Lung microvascular endothelial cell (primary cell): ENCODE measurements at regions not wholly inside any gene's neighbourhood (a gene's known extent, or its start where the extent isn't known, plus 50 kb on each side); places are given as distances from the start of the nearest gene placed in this dataset.

Source experiments
- DNase-seq, 2 donors: peaks; one replicate each; pipeline versions ENCODE4 v3.0.0 to v3.0.0-alpha.2; 2010; ENCODE audit warnings: low read depth in 2 of 2

DNA sequence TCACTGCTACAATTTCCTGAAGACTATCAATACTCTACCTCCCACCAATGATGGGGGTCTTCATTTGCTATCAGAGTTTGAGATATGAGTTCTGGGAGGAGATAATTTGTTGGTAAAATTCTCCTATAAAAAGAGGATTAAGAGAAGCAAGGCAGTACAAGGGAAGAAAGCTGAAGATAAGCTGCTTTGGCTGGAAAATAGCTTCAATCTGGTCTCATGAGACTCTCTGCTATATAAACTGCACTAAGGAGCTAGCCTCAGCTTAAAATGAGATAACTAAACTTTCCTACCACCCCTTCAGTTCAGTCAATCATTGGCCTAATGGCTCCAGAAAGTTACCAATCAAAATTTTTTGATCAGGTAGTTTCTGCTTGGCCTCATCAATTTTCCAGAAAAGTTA is 2105.0 kb downstream of the ARAP2 start:
- no peak for DNase-seq

DNA sequence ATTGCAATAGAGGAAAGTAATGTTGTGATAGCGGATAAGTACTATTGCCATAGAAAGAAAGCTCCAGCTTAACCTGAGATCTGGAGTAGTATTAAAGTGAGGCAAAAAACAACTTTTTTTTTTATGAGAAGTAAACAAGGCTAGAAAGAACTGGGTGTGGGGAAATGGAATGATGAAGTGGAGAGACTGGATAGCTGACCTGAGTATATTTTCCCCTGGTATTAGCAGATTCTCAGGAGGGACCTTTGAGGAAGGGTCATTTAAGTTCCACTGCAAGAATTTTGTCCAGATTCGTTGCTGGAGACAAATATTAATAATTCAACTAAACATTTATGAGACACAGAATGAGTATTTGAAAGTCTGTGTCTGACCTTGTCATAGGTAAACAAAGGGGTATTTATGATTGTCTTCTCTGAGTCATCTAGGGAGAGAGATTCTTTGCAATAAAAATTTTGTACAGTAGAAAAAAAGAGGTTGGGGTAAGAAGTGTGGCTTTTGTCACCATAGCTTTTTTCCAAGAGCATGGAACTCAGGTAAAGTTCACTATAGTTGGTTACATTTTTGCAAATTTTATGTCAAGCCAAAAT is 2095.9 kb downstream of the ARAP2 start:
- DNase-seq: no peak

DNA sequence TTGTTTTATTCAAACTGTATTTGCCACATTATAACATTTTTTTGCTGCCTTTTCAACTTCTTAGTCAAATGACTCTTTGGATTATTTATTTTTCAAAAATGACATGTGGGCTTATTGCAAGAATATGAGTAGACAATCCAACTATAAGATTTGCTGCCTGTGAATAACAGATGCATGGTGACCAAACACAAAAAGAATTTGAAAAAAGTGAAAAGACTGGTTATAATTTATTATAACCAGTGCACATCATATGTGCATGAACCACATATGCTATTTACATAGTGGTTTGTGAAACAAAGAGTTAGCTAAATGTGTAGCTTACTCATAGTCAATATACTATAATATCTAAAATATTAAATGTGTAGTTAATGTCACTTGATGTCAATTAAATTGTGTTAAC is 2086.8 kb downstream of the ARAP2 start:
- DNase-seq: no peak

DNA sequence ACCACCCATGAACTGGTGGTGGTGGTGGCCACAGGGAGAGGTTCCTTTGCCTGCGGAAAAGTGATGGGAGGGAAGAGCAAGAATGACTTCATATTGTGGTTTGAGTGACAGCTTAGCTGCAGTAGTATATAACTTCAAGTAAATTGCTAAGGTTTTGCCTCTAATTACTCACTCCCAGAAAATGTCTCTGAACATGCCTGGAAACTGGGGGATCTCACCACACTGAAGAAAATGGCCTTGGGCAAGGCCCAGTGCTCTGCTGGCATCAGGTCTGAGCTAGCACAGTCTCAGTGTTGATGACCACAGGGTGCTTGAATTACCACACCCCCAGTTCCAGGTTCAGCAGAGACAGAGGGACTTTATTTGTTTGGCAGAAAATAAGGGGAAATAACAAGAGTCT is 2085.4 kb downstream of the ARAP2 start:
- no peak for DNase-seq

DNA sequence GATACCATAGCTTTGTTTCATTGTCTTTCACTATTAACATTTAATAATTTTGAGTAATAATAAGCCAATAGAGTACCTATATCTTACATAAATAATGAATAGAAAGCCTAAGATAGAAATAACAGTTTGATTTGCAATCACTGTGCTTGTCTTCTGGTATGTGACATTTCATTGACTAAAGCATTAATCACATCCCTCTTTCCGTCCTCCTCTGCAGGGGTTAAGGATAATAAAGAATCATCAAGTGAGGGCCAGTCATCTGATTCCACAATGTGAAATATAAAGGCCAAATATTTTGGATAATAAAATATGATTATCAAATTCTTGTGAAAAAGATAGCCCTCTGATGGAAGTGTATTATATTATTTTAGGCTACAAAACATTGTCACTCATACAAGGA is 2073.4 kb downstream of the ARAP2 start:
- no peak for DNase-seq

DNA sequence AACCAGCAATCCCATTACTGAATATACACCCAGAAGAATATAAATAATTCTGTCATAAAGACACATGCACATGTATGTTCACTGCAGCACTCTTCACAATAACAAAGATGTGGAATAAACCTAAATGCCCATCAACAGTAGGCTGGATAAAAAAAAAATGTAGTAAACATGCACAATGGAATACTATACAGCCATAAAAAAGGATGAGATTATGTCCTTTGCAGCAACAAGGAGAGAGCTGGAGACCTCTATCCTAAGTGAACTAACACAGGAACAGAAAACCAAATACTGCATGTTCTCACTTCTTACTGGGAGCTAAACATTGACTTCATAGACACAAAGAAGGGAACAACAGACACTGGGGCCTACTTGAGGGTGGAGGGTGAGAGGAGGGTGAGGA is 2067.7 kb downstream of the ARAP2 start:
- no peak for DNase-seq

DNA sequence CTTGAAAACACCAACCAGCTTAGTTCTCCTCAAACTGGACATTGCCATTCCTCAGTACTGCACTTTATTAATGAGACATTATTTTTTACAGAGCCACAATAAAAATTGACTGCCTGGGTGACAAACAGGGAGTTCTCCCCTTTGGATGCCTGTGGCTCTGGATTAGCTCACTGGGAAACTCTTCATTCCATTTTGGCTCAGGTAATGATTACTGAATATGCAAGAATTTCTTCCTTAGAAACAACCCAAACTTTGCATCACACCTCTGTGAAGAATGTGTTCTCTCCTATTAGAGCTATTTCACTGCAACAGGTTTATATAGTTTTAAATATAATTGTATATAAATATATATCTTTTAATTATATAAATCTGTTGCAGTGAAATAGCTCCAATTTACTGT is 2065.8 kb downstream of the ARAP2 start:
- no peak for DNase-seq

DNA sequence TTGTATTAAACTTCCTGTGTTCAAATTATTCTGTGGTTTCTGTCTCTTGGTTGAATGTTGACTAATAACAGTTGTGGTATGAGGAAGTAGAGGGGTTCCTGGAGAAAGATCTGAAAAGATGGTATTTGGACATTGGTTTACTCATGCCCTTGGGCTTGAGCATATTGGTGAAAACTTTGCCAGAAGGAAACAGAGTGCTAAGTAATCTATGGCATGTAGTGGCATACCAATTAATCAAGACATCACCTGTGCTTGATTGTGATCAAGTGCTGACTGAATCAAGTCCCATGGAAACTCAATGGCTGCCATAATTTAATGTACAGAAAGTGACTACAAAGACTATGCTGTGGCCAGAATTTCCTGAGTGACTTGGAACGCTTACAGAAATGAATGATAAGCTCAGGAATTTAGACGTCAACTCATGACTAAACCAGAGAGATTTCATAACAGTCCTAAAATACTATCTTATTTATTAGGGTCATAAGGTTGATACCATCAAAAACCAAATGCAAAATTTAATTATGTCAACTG is 2062.9 kb downstream of the ARAP2 start:
- no peak for DNase-seq

DNA sequence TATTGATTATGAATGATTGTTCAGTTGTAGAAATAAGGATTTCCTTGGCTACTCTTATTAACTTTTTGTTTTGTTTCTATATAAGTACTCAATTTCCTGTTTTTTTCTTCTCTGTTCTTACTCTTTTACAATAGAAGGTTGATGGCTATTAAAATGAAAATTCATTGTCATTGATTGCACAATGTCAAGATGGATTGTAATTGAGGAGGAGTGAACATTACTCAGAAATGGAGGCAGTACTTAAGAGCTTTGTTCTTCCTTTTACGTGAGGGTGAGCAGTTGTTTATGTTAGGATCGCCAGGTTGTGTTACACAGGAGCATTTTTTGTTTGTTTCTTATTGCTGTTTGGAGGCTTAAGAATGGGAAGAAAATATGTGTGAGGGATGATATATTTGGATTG is 2062.4 kb downstream of the ARAP2 start:
- DNase-seq: no peak

DNA sequence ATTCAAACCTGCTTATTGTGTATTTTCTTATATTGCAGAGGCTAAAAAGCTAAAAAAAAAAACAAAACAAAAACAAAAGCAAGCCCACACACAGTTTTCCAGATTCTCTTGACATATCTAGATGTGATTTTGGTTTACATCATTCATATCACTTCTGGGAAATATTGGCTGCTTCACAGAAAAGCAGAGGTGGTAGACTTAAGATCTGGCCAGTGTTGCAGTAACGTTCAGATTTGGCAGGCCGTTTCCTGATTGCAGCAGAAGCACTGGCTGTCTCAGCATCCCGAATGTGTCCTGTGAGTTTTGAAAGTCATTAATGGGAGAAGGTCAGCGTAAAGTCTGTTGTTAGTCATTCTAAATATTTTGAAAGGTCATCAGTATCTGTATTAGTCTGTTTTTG is 2062.0 kb downstream of the ARAP2 start:
- DNase-seq: no peak

DNA sequence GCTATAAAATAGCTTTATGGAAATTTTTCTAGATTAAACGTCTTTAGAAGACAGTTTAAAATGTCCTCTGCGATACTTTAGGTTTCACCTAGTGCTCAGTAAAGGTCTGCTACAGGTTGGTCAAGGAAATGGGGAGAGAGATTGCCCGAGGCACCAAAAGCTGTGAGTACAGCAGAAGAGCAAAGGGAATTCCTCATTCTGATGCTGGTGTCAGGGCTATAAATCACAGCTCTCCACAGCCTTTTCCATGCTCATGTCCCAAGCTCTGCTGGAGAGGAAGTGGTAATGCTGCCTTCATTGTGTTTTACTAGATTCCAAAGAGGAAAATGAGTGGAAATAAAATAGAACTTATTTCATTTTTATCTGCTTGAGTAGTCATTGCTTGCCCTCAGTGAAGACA is 2060.4 kb downstream of the ARAP2 start:
- no peak for DNase-seq

DNA sequence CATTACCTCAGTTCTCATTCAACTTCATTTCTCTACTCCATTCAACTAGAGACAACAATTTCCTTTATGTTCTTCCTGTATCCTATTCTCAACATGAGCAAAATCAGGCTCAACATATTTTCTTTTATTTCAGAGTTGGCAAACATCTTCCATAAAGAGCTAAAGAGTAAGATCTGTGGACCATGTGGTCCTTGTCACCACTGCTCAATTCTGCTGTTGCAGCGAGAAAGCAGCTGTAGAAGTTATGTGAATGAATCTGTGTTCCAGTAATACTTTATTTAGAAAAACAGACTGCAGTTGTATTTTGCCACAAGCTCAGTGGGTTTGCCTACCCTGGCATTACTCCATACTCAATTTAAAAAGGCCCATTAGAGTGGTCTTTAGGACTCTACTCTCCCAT is 2057.3 kb downstream of the ARAP2 start:
- DNase-seq: no peak

DNA sequence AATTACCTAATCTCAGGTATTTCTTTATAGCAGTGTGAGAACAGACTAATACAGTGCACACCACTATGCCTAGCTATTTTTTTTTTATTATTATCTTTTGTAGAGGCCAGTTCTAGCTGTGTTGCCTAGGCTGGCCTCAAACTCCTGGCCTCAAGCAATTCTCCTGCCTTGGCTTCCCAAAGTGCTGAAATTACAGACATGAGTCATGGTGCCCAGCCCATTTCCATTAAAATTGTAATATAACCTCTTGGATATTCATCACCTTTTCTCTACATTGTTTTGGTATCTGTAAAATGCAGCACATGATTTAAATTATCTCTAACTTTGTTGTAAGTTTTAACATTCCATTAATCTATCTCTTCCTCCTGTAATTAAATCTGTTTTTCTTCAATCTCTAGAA is 2052.9 kb downstream of the ARAP2 start:
- no peak for DNase-seq

DNA sequence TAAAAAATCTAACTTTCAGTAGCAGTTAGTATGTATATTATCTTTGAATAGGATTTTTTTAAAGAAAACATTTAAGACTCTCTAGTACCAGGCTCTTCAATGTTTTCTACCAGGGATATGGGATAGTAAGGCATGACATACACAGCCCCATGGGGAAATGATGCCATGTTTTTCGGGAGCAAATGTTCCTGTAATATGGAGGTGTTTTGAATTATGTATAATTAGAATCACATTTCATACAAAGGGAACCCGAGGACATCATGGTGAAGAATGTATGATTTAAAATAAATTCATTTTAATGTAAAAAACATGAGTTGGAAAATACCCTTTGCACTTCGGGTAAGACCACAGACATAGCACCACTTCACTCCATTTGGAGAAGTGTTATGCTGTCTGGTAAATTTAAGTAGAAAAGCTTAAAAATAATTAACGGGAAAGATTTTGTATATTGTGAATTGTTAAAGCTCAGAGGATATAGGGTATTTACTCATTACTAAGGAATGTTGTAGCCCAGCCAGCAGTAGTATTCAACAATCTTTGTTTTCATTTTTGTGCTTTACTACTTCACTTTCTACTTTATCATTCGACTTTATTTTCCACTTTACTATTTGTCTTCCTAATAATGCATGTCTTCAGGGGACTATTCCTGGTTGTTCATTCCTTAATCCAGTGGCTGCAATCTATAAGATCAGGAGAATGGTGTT is 2050.7 kb downstream of the ARAP2 start:
- no peak for DNase-seq

DNA sequence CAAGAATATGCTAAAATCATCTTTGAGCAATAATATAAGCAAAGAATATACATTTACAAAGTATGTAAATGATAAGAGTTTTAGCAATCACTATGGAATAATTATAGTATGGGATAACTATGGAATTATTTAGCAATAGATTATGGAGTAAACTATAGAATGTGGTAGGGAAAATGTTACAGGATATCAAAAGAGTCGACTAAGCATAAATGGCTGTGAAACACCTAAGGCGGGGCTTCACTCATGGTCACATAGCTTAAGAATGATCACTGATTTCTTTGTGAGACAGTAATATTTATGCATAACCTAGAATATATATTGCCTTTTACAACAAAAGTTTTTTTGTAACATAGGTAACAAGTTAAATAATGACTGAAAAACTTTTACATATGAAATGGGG is 2049.7 kb downstream of the ARAP2 start:
- no peak for DNase-seq

DNA sequence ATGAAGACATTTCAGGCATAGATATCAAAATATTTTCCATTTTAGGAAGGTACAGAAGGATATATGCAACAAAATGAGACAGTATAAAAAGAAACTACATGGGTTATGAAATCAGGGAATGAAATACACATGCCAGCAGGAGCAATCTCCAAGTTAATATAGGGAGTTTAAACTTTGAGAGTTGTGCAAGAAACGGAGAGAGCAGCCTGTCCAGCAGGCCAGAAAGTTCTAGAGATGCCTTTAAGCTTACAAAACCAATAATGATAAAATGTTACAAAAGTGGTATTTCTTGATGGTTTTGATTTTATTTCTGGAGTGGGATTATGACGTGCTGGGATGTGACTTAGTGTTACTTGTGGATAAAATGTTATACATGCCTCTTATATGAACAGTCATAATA is 2047.9 kb downstream of the ARAP2 start:
- DNase-seq: no peak

DNA sequence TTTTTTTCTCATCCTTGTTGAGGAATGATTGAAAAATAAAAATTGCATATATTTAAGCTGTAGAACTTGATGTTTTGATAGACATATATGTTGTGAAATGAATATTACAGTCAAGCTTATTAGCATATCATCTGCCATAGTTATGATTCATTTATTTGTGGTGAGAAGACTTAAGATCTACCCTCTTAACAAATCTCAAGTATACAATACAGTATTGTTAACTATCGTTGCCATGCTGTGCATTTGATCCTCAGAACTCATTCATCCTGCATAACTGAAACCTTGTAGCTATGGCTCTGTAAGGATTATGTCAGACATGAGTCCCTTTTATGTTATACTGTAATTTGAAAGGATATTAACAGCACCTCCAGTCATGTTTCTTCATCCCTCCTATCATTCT is 2045.3 kb downstream of the ARAP2 start:
- no peak for DNase-seq

DNA sequence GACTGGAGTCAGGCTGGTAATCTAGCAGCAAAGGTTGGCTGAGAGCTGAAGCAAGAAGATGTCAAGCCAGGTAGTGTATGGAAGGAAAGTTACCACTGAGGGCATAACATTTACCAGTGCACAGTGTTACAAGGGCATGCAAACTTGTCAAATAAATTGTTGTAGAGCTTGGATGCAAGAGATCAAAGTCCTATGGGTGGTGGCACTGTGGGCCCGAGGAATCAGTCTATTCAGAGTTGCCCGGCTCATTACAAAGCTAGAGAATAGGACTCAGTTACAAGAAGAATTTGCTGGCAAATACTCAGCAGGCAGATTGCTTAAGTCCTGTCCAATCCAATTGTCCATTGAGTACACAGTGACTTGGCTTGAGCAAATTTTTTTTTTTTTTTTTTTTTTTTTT is 2043.8 kb downstream of the ARAP2 start:
- DNase-seq: no peak

DNA sequence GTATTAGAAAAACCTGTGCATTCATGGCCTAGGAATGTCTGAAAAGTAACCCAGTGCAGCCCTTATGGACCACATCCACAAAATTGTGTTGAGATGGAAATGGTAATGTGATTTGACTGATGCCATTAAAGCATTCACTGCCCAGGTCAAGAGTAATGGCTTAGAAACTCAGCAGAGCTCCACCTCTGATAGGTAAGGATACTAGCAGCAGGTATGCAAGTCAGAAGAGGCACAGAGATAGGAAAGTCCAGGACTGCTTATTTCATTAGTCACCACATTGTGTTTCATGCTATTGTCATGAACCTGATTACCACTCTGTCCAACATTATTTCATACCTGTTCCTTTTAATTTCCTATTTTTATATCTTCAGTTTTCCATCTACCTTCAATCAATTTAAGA is 2042.2 kb downstream of the ARAP2 start:
- no peak for DNase-seq

DNA sequence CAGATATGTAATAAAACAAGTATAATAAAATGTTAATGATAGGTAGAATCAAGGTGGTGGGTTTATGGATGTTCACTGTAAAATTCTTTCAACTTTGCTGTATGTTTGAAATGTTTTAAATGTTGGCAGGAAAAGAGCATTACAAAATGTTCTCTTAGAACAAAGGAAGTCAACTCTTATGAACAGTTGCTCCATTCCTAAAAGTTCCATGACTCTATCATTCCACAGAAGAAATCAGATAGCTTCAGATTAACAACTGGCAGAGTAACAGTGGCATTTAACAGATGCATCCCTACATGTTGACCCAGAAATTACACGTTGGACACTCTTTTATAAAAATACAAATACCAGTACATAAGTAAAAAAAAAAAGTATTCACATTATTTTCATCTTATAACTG is 2023.7 kb downstream of the ARAP2 start:
- DNase-seq: no peak

DNA sequence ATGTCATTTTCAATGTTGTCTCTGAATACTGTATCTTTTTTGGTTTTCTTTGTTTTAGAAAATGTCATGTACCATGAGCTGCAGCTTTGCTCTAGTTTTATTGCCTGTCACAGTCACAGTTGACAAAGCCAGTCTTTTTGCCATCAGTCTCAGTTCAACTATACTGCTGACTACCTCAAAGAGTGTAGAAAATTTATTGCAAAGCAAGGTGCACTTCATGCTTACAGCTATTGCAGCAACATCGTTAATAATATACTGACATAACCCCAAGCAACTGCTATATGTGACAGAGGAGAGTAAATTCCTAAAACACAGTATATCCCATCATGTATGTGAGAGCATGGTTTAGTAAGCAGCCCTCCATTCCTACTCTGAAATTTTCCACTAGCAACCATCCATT is 2022.3 kb downstream of the ARAP2 start:
- DNase-seq: no peak

DNA sequence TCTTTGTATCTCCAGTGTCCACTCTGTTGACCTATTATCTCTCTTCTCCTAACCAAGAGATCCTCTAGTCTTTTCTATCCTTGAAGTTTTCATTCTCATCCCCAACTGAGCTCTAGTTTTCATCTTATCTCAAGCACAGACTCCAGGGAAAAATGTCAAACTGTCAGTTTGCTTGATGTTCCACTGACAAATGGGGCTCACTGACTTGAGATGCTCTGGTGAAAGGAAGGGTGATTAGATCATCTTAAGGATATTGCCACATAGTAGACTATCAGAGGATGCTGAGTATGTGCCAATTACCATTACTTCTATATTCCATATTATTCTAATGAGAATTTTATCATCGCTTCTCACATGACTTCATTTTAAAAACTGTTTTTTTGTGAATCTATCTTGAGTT is 2008.2 kb downstream of the ARAP2 start:
- DNase-seq: no peak

DNA sequence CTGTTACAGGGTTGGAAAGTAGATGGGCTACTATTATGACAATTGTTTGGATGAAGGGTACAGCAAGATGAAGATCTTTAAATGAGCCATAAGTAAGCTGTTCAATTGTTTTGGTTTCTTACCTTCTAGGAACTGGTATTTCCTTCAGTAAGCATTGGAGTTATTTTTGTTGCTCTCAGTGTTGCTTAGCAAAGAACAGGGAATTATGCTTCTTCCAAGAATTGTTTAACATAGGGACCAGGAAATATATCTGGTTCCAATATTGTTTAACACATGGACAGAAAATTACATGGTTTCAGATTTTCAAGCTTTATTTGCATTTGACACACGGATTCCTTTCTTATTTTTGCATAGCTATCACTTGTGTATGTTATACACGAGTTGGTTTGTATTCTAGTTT is 1999.0 kb downstream of the ARAP2 start:
- no peak for DNase-seq

DNA sequence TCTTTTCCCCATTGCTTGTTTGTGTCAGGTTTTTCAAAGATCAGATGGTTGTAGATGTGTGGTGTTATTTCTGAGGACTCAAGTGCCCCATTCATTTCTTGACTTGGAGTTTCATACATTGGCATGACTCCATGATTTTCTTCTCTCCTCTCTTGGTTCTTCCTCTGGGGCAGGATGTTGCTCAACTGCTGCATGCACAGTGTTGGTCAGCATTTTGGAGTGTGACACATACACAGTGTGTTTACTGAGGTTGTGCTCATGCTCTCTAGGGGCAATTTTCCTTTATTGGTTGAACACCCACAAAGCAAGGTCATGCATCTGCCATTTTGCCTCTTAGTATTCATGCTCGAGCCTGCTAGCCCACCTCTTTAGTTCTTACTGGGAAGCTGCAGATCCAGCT is 1993.8 kb downstream of the ARAP2 start:
- no peak for DNase-seq
